Lower lobe of right lung (tissue), 2 donors: ENCODE measurements at regions not wholly inside any gene's neighbourhood (a gene's known extent, or its start where the extent isn't known, plus 50 kb on each side); places are given as distances from the start of the nearest gene placed in this dataset.

Experiments
- ATAC-seq, 2 donors: fragments of 200-7000 bp; cut with Tn5 transposase; one replicate each; pipeline ENCODE4 v1.9.1; 2020 to 2022; ENCODE audit warnings: mild to moderate bottlenecking in 2 of 2, moderate library complexity in 2 of 2
- DNase-seq: peaks from one replicate; pipeline ENCODE4 v3.0.0-alpha.2; 2020
- H3K27ac ChIP-seq: fragments of 200-600 bp; one replicate; pipeline ENCODE4 v1.8.0; 2022
- H3K27me3 ChIP-seq: fragments of 200-600 bp; one replicate; pipeline ENCODE4 v1.8.0; 2022; ENCODE audit warnings: low read depth
- H3K36me3 ChIP-seq: fragments of 200-600 bp; one replicate; pipeline ENCODE4 v1.8.0; 2022; ENCODE audit warnings: mild to moderate bottlenecking
- H3K4me1 ChIP-seq: fragments of 200-600 bp; one replicate; pipeline ENCODE4 v1.8.0; 2022
- H3K4me3 ChIP-seq: fragments of 200-600 bp; one replicate; pipeline ENCODE4 v1.8.0; 2022; ENCODE audit warnings: mild to moderate bottlenecking
- H3K9me3 ChIP-seq: fragments of 200-600 bp; one replicate; pipeline ENCODE4 v1.8.0; 2022
- CTCF ChIP-seq: fragments of 200-600 bp; IDR thresholded peaks from one replicate; pipeline ENCODE4 v1.8.0; 2022; ENCODE audit warnings: antibody characterized with exemption, mild to moderate bottlenecking
- intact Hi-C: fragments of 100-400 bp; cut with DNase I; formaldehyde crosslinking; loops from one replicate; pipeline ENCODE4 v1.11.0; 2022
- donor health status: DM: no; HTN: yes; CAD: no; lungs with severe emphysema.

- ATAC-seq (no peak), DNase-seq (no peak)
- Histone ChIP-seq H3K4me3 (no peak overlapping the region), H3K36me3 (no peaks in the 10 kb centered on the region), H3K27me3 (no peaks in the 10 kb centered on the region), H3K9me3 (no peaks in the 10 kb centered on the region), H3K27ac (no peak overlapping the region), H3K4me1 (no peaks in the 10 kb centered on the region)
- intact Hi-C loops, result no loop called here
- no peak for TF ChIP-seq CTCF
Measured at GRCh38 chr7:26506196-26506595, 214.5 kb downstream of the SNX10 start.

GRCh38 chr7:26507108-26507987 is 215.7 kb downstream of the SNX10 start:
- H3K36me3 ChIP-seq, result no peaks in the 10 kb centered on the region
- intact Hi-C loops, result no loop called here
- H3K4me1 ChIP-seq, result no peaks in the 10 kb centered on the region
- no peak overlapping the region for H3K27ac ChIP-seq
- H3K27me3 ChIP-seq, result no peaks in the 10 kb centered on the region
- no peak for ATAC-seq
- TF ChIP-seq CTCF, result no peak
- H3K4me3 ChIP-seq, result no peak overlapping the region
- DNase-seq, result no peak
- no peaks in the 10 kb centered on the region for H3K9me3 ChIP-seq

- Histone ChIP-seq H3K4me3 (no peak overlapping the region), H3K4me1 (no peaks in the 10 kb centered on the region), H3K27me3 (no peaks in the 10 kb centered on the region), H3K27ac (no peak overlapping the region), H3K36me3 (no peaks in the 10 kb centered on the region), H3K9me3 (no peaks in the 10 kb centered on the region)
- intact Hi-C loops, result no loop called here
- DNase-seq, result no peak
- no peak for TF ChIP-seq CTCF
- ATAC-seq, result no peak
Measured at GRCh38 chr7:26508481-26508880, 216.8 kb downstream of the SNX10 start.

- TF ChIP-seq CTCF, result no peak
- intact Hi-C loops, result no loop called here
Measured at GRCh38 chr7:26508917-26509316, 217.3 kb downstream of the SNX10 start.

GRCh38 chr7:26510231-26510957 is 218.7 kb downstream of the SNX10 start:
- no peak for DNase-seq
- Histone ChIP-seq H3K27me3 (no peaks in the 10 kb centered on the region), H3K27ac (no peak overlapping the region), H3K9me3 (no peaks in the 10 kb centered on the region), H3K36me3 (no peaks in the 10 kb centered on the region), H3K4me3 (no peak overlapping the region), H3K4me1 (no peaks in the 10 kb centered on the region)
- intact Hi-C loops, result no loop called here
- TF ChIP-seq CTCF, result no peak
- ATAC-seq, result no peak

More at GRCh38 chr7:26508917-26509316, 217.3 kb downstream of the SNX10 start:
- no peaks in the 10 kb centered on the region for H3K36me3 ChIP-seq
- no peak overlapping the region for H3K4me3 ChIP-seq
- DNase-seq, result no peak
- H3K9me3 ChIP-seq, result no peaks in the 10 kb centered on the region
- no peak overlapping the region for H3K27ac ChIP-seq
- H3K4me1 ChIP-seq, result no peaks in the 10 kb centered on the region
- ATAC-seq, result no peak
- H3K27me3 ChIP-seq, result no peaks in the 10 kb centered on the region
